ENCODE measurements at regions not wholly inside any gene's neighbourhood (a gene's known extent, or its start where the extent isn't known, plus 50 kb on each side); places are given as distances from the start of the nearest gene placed in this dataset.

- DNase-seq = no peak
Measured at GRCh38 chr17:71689782-71690181, 431.0 kb upstream of the SOX9 start.

- no peak for DNase-seq
Measured at GRCh38 chr17:71699907-71700306, 420.9 kb upstream of the SOX9 start.

DNA sequence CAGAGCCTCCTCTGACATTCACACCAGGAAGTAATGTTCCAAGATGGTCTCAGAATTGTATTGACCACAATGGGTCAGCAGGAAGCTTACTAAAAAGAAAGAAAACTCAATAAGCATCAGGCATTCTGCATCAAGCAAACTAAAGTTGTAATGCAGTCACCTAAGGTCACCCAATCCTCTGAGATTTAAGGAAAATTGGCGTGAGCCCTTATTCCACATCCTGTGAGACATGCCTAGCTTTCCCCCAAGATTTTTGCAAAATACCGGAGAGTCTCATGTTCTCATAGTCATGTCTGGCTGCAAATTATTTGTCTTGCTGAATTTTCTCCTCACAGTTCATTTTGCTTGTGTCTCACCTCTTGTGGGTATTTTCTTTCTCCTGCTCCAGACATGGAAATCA is 417.1 kb upstream of the SOX9 start:
- DNase-seq = no peak

- peak; percentile 13 for DNase-seq
Measured at GRCh38 chr17:71709271-71709890, 411.4 kb upstream of the SOX9 start.

DNA sequence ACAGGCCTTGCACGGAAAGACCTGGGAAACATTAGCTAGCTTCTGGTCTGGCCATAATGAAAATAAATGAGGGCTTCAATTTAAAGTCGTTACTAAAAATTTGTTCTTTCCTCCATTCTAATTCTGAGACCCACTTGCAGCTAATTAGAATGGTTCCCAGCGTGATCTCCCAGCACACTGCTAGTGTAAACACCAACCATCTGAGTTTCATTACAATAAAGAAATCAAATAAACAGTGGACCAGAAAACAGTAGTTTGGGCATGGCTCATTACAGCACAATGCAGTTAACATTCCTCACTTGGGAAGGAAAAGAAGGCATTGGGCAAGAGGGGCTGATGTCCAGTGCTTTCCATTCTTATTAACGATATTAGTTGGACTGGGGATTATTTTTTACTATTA is 410.9 kb upstream of the SOX9 start:
- DNase-seq = no peak

GRCh38 chr17:71710816-71711215 is 410.0 kb upstream of the SOX9 start:
- DNase-seq = no peak

DNA sequence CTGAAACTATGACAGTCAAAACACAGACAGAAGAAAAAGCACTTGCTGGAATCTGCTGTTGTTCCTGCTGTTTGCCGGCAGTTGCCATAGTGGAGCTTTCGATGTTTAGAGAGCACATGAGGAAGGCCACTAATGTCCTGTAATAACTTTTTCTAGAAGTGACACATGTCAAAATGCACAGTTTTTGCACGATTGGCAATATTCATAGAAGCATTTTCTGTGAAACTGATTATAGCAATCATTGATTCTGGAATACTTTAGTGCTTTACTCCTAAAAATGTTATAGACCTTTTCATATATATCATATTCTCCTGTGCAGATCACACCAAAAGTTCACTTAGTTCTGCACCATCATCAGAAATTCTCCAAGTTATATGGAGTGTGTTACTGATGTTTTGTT is 407.0 kb upstream of the SOX9 start:
- no peak for DNase-seq

DNA sequence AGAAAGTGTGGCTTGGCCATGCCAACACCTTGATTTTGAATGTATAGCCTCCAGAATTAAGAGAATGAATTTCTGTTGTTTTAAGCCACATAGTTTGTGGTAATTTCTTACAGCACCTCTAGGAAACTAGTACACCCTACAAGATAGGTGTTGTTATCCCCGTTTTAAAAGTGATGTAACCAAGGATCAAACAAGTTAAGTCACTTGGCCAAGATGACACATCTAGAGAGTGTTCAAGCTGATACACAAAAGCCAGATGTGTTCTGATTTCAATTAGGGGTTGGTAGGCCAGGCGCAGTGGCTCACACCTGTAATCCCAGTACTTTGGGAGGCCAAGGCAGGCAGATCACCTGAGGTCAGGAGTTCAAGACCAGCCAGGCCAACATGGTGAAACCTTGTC is 396.5 kb upstream of the SOX9 start:
- no peak for DNase-seq

GRCh38 chr17:71725811-71726210 is 395.0 kb upstream of the SOX9 start:
- no peak for DNase-seq

GRCh38 chr17:71726341-71726740 is 394.5 kb upstream of the SOX9 start:
- DNase-seq = no peak

GRCh38 chr17:71727292-71727691 is 393.5 kb upstream of the SOX9 start:
- no peak for DNase-seq

DNA sequence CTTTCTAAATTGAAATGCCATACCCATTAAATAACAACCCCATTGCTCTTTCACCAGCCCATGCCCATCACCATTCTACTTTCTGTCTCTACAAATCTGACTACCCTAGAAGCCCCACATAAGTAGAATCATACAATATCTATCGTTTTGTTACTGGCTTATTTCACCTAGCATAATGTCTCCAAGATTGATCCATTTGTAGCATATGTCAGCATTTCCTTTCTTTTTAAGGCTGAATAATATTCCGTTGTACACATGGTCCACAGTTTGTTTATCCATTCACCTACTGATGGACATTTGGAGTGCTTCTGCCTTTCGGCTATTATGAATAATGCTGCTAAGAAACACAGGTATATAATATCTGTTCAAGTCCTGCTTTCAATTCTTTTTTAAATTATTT is 393.1 kb upstream of the SOX9 start:
- no peak for DNase-seq

DNA sequence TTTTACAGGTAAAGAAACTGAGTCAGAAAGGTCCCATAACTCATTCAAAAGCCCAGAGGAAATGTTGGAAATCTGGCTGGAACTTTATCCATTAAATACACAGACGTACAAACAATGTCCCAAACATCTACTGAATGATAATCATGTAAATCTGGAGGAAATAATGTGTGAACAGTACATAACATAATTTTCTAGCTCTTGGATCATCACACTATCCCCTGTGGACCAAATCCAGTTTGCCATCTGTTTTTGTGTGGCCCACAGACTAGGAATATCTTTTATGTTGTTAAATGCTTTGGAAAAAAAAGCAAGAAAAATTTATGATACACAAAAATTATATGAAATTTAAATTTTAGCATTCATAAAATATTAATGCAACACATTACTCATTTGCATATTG is 389.9 kb upstream of the SOX9 start:
- DNase-seq = no peak

DNA sequence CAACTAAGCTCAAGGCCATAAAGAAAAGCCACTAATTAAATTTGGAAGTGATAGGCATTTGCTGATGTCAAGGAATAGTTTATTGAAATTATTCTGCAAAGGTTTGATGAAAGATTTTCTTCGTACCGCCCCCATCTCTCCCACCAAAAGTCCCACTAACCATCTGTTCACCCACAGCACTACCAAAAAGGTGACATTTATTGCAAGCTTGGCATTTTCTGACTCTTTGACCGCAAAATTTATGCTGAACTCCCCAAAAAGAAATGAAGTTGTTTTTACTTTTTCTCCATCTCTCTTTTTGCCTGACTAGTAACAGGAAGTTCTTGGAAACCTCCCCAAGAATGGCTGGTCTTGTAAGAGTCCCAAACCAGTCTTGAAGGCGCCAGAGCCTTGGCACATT is 384.9 kb upstream of the SOX9 start:
- no peak for DNase-seq

DNA sequence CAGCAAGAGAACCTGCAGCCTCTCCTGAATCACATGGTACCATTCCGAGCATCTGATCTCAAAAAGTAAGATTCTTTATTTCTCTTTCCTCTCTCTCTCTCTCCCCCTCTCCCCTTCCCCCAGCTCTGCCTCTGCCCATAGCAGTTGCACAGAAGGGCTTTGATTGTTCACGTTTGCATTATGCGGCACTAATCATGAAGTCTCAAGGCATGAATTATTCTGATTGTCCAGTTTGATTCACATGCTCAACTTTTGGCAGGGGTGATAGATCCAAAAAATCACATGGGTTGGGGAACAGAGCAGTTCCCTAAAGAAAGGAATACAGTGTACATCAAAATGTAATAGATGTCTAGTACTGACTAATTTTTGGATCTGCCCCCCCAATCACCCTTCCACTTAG is 380.0 kb upstream of the SOX9 start:
- DNase-seq = no peak

DNA sequence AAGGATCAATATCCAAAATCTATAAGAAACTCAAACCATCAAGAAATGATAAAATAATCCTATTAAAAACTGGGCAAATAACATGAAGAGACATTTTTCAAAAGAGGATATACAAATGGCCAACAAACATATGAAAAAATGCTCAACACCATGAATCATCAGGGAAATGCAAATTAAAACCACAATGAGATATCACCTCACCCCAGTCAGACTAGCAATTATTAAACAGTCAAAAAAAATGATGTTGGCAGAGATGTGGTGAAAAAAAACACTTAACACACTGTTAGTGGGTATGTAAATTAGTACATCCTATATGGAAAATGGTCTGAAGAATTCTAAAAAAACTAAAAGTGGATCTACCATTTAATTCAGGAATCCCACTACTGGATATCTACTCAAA is 379.0 kb upstream of the SOX9 start:
- no peak for DNase-seq

DNA sequence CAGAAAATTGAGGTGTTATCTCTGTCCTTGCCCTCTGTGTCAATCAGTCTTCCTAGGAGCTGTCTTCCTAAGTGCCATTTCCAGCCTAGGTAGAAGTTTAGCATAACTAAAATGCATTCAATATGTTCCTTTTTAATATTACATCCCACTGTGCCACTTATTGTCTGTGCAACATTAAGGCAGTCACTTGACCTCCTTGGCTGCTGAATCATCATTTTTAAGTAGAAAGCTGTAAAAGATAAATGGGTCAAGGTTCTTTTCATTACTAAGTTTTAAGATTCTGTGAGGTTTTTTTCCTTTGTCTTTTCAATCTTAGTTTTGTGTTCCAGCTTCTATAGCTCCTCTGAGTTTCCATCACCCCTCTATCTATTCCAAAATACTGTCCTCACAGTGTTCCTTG is 371.9 kb upstream of the SOX9 start:
- DNase-seq = no peak

DNA sequence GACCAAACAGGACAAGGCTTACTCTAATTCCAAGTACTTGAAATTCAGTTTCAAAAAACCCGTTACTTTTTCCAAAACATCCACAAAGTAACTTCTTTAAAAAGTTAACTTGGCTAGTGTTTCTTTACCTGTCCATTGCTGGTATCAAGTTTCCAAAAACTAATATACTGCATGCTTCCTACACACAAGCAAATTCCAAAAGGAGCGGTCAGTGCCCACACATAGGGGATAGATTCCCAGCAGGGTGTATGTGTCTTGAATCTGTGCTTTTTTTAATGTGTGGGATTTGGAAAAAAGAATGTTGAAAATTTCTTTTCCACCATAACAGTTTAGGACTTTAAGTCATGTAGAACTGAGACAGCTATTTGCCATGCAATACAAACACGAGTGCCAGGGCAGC is 367.8 kb upstream of the SOX9 start:
- DNase-seq = no peak

DNA sequence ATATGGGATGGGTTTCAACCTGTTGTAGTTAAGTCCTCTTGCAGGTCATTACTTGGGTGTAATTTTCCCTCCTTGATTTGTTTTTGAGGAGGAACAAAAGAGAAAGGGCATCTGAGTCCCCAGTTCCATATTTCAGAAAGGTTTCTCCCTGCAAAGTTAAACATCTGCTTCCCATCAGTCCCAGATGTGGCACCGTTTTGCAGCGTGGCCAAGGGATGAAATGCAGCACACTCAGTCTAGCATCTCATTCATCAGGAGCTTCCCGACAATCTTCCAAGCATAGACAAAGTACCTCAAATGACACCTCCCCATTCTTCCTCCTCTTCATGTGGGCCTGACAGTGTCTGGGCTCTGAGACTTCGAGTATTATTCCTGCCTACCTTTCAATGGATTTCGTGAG is 363.7 kb upstream of the SOX9 start:
- DNase-seq = no peak

- DNase-seq = no peak
Measured at GRCh38 chr17:71757956-71758355, 362.9 kb upstream of the SOX9 start.

DNA sequence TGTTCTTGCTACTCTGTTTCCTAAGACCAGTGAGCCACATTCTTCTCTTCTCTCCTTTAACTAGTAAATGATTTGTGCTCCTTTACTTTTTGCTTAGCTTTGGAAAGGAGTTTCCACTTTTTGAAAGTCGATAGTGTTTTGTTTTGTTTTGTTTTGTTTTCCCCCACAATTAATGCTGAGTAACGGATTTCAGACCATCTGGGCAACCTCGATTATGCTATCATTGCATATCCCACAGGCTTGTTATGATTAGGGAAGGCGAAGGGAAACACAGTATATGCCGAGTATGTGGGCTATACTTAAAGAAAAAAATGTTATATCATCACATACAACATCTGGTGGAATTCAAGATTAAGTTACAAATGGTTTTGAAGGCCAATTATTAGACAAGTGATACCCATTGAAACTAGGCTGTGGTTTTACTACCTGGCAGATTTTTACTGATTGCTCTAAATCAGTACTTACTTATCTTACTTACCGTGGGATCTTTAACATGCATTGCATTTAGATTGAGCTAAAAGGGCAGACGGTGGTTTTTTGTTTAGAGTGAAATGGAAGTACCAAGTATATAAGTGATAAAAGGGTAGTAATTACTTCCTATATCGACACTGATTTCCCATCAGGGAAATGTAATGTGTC is 361.3 kb upstream of the SOX9 start:
- DNase-seq = no peak

DNA sequence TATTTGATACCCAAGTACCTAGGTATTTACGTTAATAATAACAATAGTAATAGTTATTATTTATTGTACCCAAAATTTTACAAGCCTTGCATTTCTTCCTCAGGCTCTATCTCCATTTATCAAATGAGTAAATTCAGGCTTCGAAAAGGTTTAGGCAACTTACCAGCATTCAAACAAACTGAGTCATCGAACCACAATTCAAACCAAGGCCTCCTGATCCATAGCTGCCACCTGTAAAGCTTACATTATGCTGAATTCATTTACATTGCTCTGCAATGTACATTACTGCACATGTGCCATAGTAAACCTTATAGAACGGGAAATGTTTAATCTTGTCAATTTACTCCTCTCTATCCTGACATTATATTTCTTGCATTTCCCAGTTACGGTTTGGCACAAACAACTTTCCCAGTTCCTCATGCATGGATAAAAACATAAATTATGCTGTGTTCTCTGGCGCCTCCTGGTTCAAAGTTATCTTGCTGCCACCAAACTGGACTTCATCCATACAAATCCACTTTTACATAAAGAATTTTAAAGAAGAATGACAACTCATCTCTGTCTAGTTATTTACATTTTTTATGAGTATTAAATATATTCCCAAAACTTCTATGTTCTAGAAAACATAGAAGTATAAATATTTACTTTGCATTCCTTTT is 360.6 kb upstream of the SOX9 start:
- no peak for DNase-seq

GRCh38 chr17:71762526-71762925 is 358.3 kb upstream of the SOX9 start:
- no peak for DNase-seq

DNA sequence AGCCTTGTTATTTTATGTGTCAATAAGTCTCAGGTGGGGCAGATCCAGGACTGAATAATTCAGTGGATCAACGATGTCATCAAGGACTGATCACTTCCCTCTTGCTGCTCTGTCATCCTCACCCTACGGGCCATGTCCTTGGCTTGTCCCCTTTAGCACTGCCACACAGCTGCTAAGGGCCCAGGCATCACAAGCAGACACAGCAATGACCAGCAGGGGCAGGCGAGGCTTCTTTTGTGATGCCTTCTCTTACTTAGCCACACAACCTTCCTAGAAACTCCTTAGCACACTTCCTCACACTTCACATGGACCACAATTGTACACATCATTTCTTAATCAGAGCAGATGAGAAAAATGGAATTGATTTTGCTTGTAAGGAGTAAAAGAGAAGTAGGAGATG is 356.3 kb upstream of the SOX9 start:
- no peak for DNase-seq

DNA sequence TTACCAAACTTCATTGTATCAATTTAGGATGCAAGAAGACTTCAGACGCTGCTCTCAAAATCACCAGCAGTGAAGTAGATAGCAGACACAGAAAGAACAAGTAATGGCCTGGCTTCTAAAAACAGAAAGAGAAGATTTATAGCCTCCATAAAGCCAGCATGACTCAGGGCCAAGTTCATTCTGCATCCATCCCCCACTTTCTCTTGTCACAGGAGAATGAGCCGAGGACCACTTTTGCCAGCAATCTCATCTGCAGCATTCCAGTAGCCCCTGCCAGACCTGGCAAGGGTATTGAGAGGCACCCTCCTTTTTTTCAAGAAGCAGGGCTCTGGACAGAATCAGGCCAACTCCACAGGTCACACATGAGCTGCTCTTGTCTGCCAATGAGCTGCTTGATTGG is 355.4 kb upstream of the SOX9 start:
- DNase-seq = no peak
